LNCaP clone FGC (cell line): ENCODE measurements at regions not wholly inside any gene's neighbourhood (a gene's known extent, or its start where the extent isn't known, plus 50 kb on each side); places are given as distances from the start of the nearest gene placed in this dataset.

ENCODE experiments used
- DNase-seq: peaks from one replicate; pipeline ENCODE4 v3.0.0-alpha.2; 2011; ENCODE audit warnings: low read depth
- H3K4me3 ChIP-seq: 2 replicates; pipeline ENCODE4 v1.5.1; 2011; ENCODE audit warnings: mild to moderate bottlenecking, low read depth, low read length, control low read depth
- TF ChIP-seq, protein P1 (sequence below): IDR thresholded peaks from 2 replicates; pipeline ENCODE4 v1.5.1; 2012; ENCODE audit warnings: mild to moderate bottlenecking; ENCODE audit not compliant: control insufficient read depth, insufficient read depth; ENCODE audit errors: extremely low read depth

- no peak for DNase-seq
- no peak overlapping the region for H3K4me3 ChIP-seq
- TF ChIP-seq, protein P1, sequence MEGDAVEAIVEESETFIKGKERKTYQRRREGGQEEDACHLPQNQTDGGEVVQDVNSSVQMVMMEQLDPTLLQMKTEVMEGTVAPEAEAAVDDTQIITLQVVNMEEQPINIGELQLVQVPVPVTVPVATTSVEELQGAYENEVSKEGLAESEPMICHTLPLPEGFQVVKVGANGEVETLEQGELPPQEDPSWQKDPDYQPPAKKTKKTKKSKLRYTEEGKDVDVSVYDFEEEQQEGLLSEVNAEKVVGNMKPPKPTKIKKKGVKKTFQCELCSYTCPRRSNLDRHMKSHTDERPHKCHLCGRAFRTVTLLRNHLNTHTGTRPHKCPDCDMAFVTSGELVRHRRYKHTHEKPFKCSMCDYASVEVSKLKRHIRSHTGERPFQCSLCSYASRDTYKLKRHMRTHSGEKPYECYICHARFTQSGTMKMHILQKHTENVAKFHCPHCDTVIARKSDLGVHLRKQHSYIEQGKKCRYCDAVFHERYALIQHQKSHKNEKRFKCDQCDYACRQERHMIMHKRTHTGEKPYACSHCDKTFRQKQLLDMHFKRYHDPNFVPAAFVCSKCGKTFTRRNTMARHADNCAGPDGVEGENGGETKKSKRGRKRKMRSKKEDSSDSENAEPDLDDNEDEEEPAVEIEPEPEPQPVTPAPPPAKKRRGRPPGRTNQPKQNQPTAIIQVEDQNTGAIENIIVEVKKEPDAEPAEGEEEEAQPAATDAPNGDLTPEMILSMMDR, result no peak
These were observed 1181.0 kb upstream of the TENM4 start for GRCh38 chr11:80621871-80622270.

DNA sequence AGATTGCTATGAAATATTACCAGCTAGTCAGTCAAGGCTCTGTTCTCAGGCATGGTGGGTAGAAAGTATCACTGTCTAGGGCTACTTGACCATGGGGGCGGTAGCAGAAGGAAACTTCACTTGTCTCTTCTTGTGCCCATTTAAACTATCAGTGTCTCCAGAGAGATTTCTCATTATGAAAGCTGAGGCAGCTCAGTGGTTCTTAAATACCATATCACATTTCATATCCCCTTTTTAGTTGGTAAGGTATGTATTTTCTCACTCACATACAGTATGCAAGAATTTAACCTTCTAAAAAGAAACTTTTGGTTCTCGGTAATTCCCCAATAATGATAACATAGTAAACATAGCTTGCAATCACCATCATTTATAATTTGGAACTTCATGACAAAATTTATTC, 1180.0 kb upstream of the TENM4 start:
- no peak overlapping the region for H3K4me3 ChIP-seq
- TF ChIP-seq, protein P1, result no peak
- no peak for DNase-seq

DNA sequence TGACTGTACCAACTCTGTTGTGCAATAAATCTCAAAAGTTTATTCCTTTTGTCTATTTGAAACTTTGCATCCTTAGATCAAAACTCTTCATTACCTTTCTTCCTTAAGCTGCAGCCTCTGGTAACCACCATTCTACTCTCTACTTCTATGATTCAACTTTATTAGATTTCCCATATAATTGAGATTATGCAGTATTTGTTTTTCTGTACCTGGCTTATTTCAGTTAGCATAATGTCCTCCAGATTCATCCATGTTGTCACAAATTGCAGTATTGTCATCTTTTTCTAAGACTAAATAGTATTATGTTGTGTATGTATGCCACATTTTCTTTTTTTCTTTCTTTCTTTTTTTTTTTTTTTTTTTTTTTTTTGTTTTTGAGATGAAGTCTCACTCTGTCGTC, 1176.3 kb upstream of the TENM4 start:
- TF ChIP-seq, protein P1, result no peak
- H3K4me3 ChIP-seq, result no peak overlapping the region
- no peak for DNase-seq

DNA sequence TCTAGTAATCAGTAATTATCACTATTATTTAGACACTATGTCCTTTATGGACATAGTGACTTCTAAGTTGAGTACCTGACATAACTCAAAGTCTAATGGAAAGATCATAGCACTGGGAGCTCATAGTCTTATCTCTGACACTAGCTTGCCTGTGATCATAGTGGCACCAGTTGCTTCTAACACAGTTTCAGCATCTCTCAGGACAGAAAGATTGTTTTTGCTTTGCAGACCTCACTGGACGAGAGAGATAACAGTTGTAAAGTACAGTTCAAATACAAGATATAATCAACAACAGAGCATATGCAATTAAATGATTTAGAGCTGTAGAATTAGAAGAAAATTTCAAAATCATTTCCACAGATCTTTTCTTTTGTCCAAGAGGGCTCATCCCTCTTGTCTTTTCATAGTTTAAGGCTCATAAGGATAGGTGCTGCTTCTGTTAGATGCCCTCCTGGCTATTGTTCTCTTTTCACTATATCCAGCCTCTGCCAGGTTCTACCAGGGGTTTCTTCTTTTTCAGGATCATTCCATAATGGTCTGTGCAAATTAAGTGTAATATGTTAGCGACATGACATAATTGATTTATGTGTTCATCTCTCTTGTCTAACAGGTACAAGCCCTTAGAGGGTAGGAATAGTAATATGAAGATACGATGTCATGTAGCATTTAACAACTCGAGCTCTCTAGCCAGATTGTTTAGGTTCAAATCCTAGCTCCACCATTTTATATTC, 1175.4 kb upstream of the TENM4 start:
- H3K4me3 ChIP-seq, result no peak overlapping the region
- TF ChIP-seq, protein P1, result no peak
- no peak for DNase-seq

GRCh38 chr11:80613655-80614054, 1172.8 kb upstream of the TENM4 start:
- no peak overlapping the region for H3K4me3 ChIP-seq

DNA sequence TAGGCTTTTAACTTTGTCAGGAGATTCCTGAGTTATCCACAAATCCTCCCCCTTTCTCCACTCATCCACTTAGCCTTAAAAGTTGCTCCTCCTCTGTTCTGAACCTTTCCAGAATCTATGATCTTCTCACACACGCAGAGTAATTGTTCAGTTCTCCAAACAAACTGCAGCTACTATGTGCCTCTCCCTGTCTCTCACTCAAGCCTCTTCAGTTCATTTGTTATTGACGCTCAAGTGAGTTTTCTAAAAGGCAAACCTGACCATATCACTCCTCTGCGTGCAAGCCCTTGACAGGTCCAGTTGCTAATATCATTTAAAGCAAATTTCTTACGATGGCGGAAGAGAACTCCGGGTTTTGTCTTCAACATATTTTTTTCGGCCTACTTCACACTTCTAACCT, 1169.7 kb upstream of the TENM4 start:
- TF ChIP-seq, protein P1, result no peak
- H3K4me3 ChIP-seq, result no peak overlapping the region
- no peak for DNase-seq

More at GRCh38 chr11:80613655-80614054, 1172.8 kb upstream of the TENM4 start:
- DNase-seq, result no peak
- TF ChIP-seq, protein P1, result no peak

- H3K4me3 ChIP-seq, result no peak overlapping the region
- no peak for DNase-seq
- TF ChIP-seq, protein P1, result no peak
These were observed 1162.6 kb upstream of the TENM4 start for GRCh38 chr11:80603472-80603871.
